Naive thymus-derived CD8-positive, alpha-beta T cell (primary cell): ENCODE measurements at regions not wholly inside any gene's neighbourhood (a gene's known extent, or its start where the extent isn't known, plus 50 kb on each side); places are given as distances from the start of the nearest gene placed in this dataset.

ENCODE experiments used
- ATAC-seq, 2 donors: fragments of 150-1000 bp; cut with Tn5 transposase in 1 of 2; sonication (Bioruptor Pico), chemical (Tn5 transposase) in 1 of 2; 1 replicate in 1 of 2; 2 replicates in 1 of 2; pipeline ENCODE4 v1.10.0; 2021; ENCODE audit warnings: mild to moderate bottlenecking in 2 of 2, moderate library complexity in 2 of 2
- POLR2A ChIA-PET: fragments of 350-600 bp; sonication (Branson Sonifier 250); formaldehyde crosslinking; loops from one replicate; lab custom pipeline; 2021; ENCODE audit warnings: antibody characterized with exemption; lab: Charles Lee
- DNase-seq, 10 donors: peaks; one replicate each; pipeline versions ENCODE4 v3.0.0 to v3.0.0-alpha.2; 2020 to 2022
- H3K27ac Mint-ChIP-seq, 10 donors: one replicate each; pipeline ENCODE4 v1.8.0; 2020 to 2022; ENCODE audit warnings: mild to moderate bottlenecking in 10 of 10, mixed read lengths in 10 of 10, moderate library complexity in 4 of 10, inconsistent platforms in 1 of 10
- H3K27me3 Mint-ChIP-seq, 5 donors: one replicate each; pipeline ENCODE4 v1.8.0; 2021 to 2022; ENCODE audit warnings: mixed read lengths in 5 of 5
- H3K36me3 Mint-ChIP-seq, 3 donors: one replicate each; pipeline ENCODE4 v1.8.0; 2020 to 2022; ENCODE audit warnings: mixed read lengths in 3 of 3, mild to moderate bottlenecking in 2 of 3, inconsistent platforms in 1 of 3
- H3K4me1 Mint-ChIP-seq, 4 donors: one replicate each; pipeline ENCODE4 v1.8.0; 2021 to 2022; ENCODE audit warnings: mixed read lengths in 4 of 4
- H3K4me3 Mint-ChIP-seq, 10 donors: one replicate each; pipeline ENCODE4 v1.8.0; 2020 to 2022; ENCODE audit warnings: mild to moderate bottlenecking in 10 of 10, mixed read lengths in 10 of 10, moderate library complexity in 6 of 10, inconsistent platforms in 1 of 10
- H3K9me3 Mint-ChIP-seq, 9 donors: one replicate each; pipeline ENCODE4 v1.8.0; 2020 to 2022; ENCODE audit warnings: mixed read lengths in 9 of 9, mild to moderate bottlenecking in 3 of 9, inconsistent platforms in 1 of 9, moderate library complexity in 1 of 9

DNA sequence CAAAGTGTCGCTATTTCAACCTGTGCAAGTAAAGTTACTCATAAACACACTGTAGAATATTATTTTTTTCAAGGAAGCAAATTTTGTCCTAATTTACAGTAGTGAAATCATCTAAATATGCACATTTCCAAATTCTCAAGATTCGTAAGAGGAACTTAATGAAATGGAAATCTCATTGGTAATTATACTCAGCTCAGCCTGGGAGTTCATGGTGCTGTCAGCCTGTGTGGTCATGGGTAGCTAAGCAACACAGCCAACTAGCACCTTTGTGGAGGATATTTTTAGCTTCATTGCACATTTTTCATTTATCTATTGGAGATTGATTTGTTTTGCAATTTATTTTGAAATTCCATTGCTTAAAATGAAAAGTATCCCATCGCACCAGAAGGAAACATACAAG lies 975.7 kb upstream of the ZEB2 start:
- H3K27ac Mint-ChIP-seq = no peak overlapping the region
- H3K36me3 Mint-ChIP-seq = no peaks in the 10 kb centered on the region
- POLR2A ChIA-PET = no interaction called here
- H3K9me3 Mint-ChIP-seq = peaks cover 0 to 7% (median 0%) of the 10 kb centered on the region in 9 donors
- H3K4me1 Mint-ChIP-seq = no peaks in the 10 kb centered on the region
- ATAC-seq (no peak), DNase-seq (no peak)
- peaks cover 0 to 1% (median 0%) of the 10 kb centered on the region in 5 donors for H3K27me3 Mint-ChIP-seq
- H3K4me3 Mint-ChIP-seq = no peak overlapping the region

GRCh38 chr2:145494441-145494840 lies 974.5 kb upstream of the ZEB2 start:
- H3K36me3 Mint-ChIP-seq = no peaks in the 10 kb centered on the region

DNA sequence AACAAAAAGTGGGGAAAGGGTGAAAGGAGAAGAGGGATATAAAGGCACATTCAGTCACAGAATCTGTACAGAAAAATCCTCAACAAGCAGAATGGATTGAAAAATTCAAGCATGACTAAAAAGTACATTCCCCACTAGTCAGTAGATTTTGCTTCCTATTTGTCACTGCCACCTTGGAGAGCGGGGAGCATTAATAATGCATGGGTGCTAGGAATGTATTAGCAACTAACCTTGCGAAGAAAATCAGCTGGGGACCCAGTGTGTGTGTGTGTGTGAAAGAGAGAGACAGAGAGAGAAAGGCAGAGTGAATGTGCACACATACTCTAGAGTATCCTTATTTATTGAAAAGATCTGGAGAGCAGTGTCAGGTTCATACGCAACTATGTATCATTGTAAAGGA lies 968.7 kb upstream of the ZEB2 start:
- ATAC-seq (no peak), DNase-seq (no peak)
- Mint-ChIP-seq H3K4me3 (no peak overlapping the region), H3K9me3 (peaks cover 0 to 7% (median 0%) of the 10 kb centered on the region in 9 donors), H3K36me3 (no peaks in the 10 kb centered on the region), H3K27me3 (peaks cover 0 to 2% (median 0%) of the 10 kb centered on the region in 5 donors), H3K27ac (no peak overlapping the region), H3K4me1 (no peaks in the 10 kb centered on the region)
- POLR2A ChIA-PET = no interaction called here

More at GRCh38 chr2:145494441-145494840, 974.5 kb upstream of the ZEB2 start:
- POLR2A ChIA-PET = no interaction called here
- peaks cover 0 to 1% (median 0%) of the 10 kb centered on the region in 5 donors for H3K27me3 Mint-ChIP-seq
- no peak overlapping the region for H3K27ac Mint-ChIP-seq
- H3K9me3 Mint-ChIP-seq = peaks cover 0 to 7% (median 0%) of the 10 kb centered on the region in 9 donors
- H3K4me1 Mint-ChIP-seq = no peaks in the 10 kb centered on the region
- DNase-seq (no peak), ATAC-seq (no peak)
- no peak overlapping the region for H3K4me3 Mint-ChIP-seq

GRCh38 chr2:145484448-145485097 lies 964.7 kb upstream of the ZEB2 start:
- Mint-ChIP-seq H3K36me3 (no peaks in the 10 kb centered on the region), H3K27me3 (peaks cover 0 to 4% (median 0%) of the 10 kb centered on the region in 5 donors), H3K4me3 (no peak overlapping the region), H3K4me1 (no peaks in the 10 kb centered on the region), H3K9me3 (no peaks in the 10 kb centered on the region), H3K27ac (no peak overlapping the region)
- DNase-seq (no peak), ATAC-seq (no peak)
- POLR2A ChIA-PET = no interaction called here

GRCh38 chr2:145483854-145484253 lies 963.9 kb upstream of the ZEB2 start:
- no peaks in the 10 kb centered on the region for H3K9me3 Mint-ChIP-seq
- no peaks in the 10 kb centered on the region for H3K36me3 Mint-ChIP-seq
- ATAC-seq (no peak), DNase-seq (no peak)
- H3K27me3 Mint-ChIP-seq = peaks cover 0 to 4% (median 0%) of the 10 kb centered on the region in 5 donors
- POLR2A ChIA-PET = no interaction called here
- H3K27ac Mint-ChIP-seq = peak overlapping the region in 1 of 10 donors; percentile 21
- H3K4me3 Mint-ChIP-seq = no peak overlapping the region
- H3K4me1 Mint-ChIP-seq = no peaks in the 10 kb centered on the region

- no peak for ATAC-seq
- no peak overlapping the region for H3K27ac Mint-ChIP-seq
Observed at GRCh38 chr2:145481334-145481922, 961.5 kb upstream of the ZEB2 start.

DNA sequence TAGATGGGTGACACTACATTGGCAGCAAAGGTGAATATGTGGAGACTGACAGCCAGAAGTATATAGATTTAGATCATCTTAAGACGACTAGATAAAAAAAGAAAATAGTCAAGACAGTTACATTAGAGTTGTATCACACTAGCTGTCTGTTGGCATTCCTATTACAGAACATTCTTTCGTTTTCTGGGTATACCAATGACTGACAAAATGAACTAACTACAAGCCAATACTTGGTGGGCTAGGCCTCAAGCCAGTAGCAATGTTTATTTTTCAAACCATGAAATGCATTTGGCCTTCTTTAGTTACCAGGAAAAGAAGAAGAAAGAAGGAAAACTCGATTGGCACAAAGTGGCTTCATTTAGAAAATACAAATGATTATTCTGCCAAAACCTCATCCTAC lies 944.9 kb upstream of the ZEB2 start:
- no peak overlapping the region for H3K27ac Mint-ChIP-seq
- H3K9me3 Mint-ChIP-seq = peaks cover 0 to 13% (median 0%) of the 10 kb centered on the region in 9 donors
- DNase-seq (no peak), ATAC-seq (no peak)
- H3K4me3 Mint-ChIP-seq = no peak overlapping the region
- POLR2A ChIA-PET = no interaction called here
- peaks cover 0 to 5% (median 0%) of the 10 kb centered on the region in 5 donors for H3K27me3 Mint-ChIP-seq
- no peaks in the 10 kb centered on the region for H3K4me1 Mint-ChIP-seq
- H3K36me3 Mint-ChIP-seq = no peaks in the 10 kb centered on the region

More at GRCh38 chr2:145481334-145481922, 961.5 kb upstream of the ZEB2 start:
- DNase-seq = no peak
- H3K9me3 Mint-ChIP-seq = peaks cover 0 to 3% (median 0%) of the 10 kb centered on the region in 9 donors
- no peaks in the 10 kb centered on the region for H3K36me3 Mint-ChIP-seq
- POLR2A ChIA-PET = no interaction called here
- peaks cover 0 to 4% (median 0%) of the 10 kb centered on the region in 5 donors for H3K27me3 Mint-ChIP-seq
- H3K4me1 Mint-ChIP-seq = no peaks in the 10 kb centered on the region
- no peak overlapping the region for H3K4me3 Mint-ChIP-seq

GRCh38 chr2:145460112-145460511 lies 940.2 kb upstream of the ZEB2 start:
- Mint-ChIP-seq H3K27ac (no peak overlapping the region), H3K27me3 (peaks cover 0 to 9% (median 6%) of the 10 kb centered on the region in 5 donors), H3K4me3 (no peak overlapping the region), H3K9me3 (peaks cover 0 to 13% (median 0%) of the 10 kb centered on the region in 9 donors), H3K36me3 (no peaks in the 10 kb centered on the region), H3K4me1 (no peaks in the 10 kb centered on the region)
- ATAC-seq (no peak), DNase-seq (no peak)
- POLR2A ChIA-PET = no interaction called here

- H3K36me3 Mint-ChIP-seq = no peaks in the 10 kb centered on the region
- DNase-seq = no peak
- ATAC-seq = no peak
- H3K9me3 Mint-ChIP-seq = peaks cover 0 to 3% (median 0%) of the 10 kb centered on the region in 9 donors
- no peak overlapping the region for H3K4me3 Mint-ChIP-seq
- H3K27me3 Mint-ChIP-seq = peaks cover 0 to 6% (median 2%) of the 10 kb centered on the region in 5 donors
- H3K27ac Mint-ChIP-seq = peak overlapping the region in 1 of 10 donors; percentile 10
- no peaks in the 10 kb centered on the region for H3K4me1 Mint-ChIP-seq
- POLR2A ChIA-PET = no interaction called here
Observed at GRCh38 chr2:145431181-145431951, 911.4 kb upstream of the ZEB2 start.

DNA sequence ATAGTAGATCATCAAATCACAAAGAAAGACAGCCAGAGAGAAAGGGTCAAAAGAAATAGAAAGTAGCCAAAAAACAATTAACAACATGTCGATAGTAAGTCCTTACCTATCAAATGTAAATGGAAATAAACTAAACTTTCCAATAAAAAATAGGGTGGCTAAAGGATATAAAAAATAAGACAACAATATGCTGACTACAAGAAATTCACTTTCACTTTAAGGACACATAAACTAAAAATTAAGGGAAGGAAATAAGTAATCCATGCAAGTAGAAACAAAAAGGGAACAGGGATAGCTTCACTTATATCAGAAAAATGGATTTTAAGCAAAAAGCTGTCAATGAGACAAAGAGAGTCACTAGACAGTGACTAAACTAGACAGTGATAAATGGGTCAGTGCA lies 903.9 kb upstream of the ZEB2 start:
- POLR2A ChIA-PET = no interaction called here
- DNase-seq (no peak), ATAC-seq (no peak)
- Mint-ChIP-seq H3K9me3 (peaks cover 2 to 35% (median 19%) of the 10 kb centered on the region in 9 donors), H3K27ac (no peak overlapping the region), H3K4me3 (no peak overlapping the region), H3K27me3 (peaks cover 0 to 4% (median 0%) of the 10 kb centered on the region in 5 donors), H3K36me3 (peaks cover 0 to 25% (median 3%) of the 10 kb centered on the region in 3 donors), H3K4me1 (no peaks in the 10 kb centered on the region)

GRCh38 chr2:145422576-145422975 lies 902.7 kb upstream of the ZEB2 start:
- no peak for ATAC-seq
- H3K36me3 Mint-ChIP-seq = peaks cover 0 to 25% (median 3%) of the 10 kb centered on the region in 3 donors
- no peaks in the 10 kb centered on the region for H3K4me1 Mint-ChIP-seq
- DNase-seq = no peak
- peaks cover 0 to 4% (median 0%) of the 10 kb centered on the region in 5 donors for H3K27me3 Mint-ChIP-seq
- POLR2A ChIA-PET = no interaction called here
- H3K4me3 Mint-ChIP-seq = no peak overlapping the region
- no peak overlapping the region for H3K27ac Mint-ChIP-seq
- peaks cover 2 to 35% (median 19%) of the 10 kb centered on the region in 9 donors for H3K9me3 Mint-ChIP-seq

GRCh38 chr2:145421841-145422240 lies 901.9 kb upstream of the ZEB2 start:
- POLR2A ChIA-PET = no interaction called here
- peaks cover 0 to 4% (median under 1%) of the 10 kb centered on the region in 5 donors for H3K27me3 Mint-ChIP-seq
- no peak for ATAC-seq
- no peak overlapping the region for H3K27ac Mint-ChIP-seq
- H3K9me3 Mint-ChIP-seq = peaks cover 2 to 35% (median 19%) of the 10 kb centered on the region in 9 donors
- H3K4me1 Mint-ChIP-seq = no peaks in the 10 kb centered on the region
- no peak for DNase-seq
- H3K4me3 Mint-ChIP-seq = no peak overlapping the region
- peaks cover 0 to 25% (median 3%) of the 10 kb centered on the region in 3 donors for H3K36me3 Mint-ChIP-seq

- Mint-ChIP-seq H3K9me3 (peaks cover 0 to 29% (median 8%) of the 10 kb centered on the region in 9 donors), H3K4me1 (peaks cover under 1 to 15% (median 4%) of the 10 kb centered on the region in 4 donors), H3K36me3 (peaks cover 0 to 8% (median 0%) of the 10 kb centered on the region in 3 donors), H3K27ac (no peak overlapping the region), H3K27me3 (peaks cover 0 to 32% (median 7%) of the 10 kb centered on the region in 5 donors), H3K4me3 (no peak overlapping the region)
- POLR2A ChIA-PET = no interaction called here
- ATAC-seq (no peak), DNase-seq (no peak)
Observed at GRCh38 chr2:145416640-145417039, 896.7 kb upstream of the ZEB2 start.
